HG03196 (cell line): ENCODE measurements at regions not wholly inside any gene's neighbourhood (a gene's known extent, or its start where the extent isn't known, plus 50 kb on each side); places are given as distances from the start of the nearest gene placed in this dataset.

Experiments used
- ATAC-seq: cut with Tn5 transposase; IDR thresholded peaks from one replicate; pipeline ENCODE4 v1.9.1; 2021; ENCODE audit not compliant: unreplicated experiment

- no peak for ATAC-seq
Observed at GRCh38 chr20:60869087-60869486, 383.0 kb upstream of the CDH4 start.

GRCh38 chr20:60869625-60870024 is 382.4 kb upstream of the CDH4 start:
- no peak for ATAC-seq

GRCh38 chr20:60870040-60870439 is 382.0 kb upstream of the CDH4 start:
- no peak for ATAC-seq

GRCh38 chr20:60872224-60872623 is 379.8 kb upstream of the CDH4 start:
- ATAC-seq, result no peak

GRCh38 chr20:60877071-60877857 is 374.8 kb upstream of the CDH4 start:
- no peak for ATAC-seq

- no peak for ATAC-seq
Observed at GRCh38 chr20:60882836-60883235, 369.2 kb upstream of the CDH4 start.

GRCh38 chr20:60883496-60883895 is 368.6 kb upstream of the CDH4 start:
- no peak for ATAC-seq

GRCh38 chr20:60884277-60884676 is 367.8 kb upstream of the CDH4 start:
- no peak for ATAC-seq

GRCh38 chr20:60888771-60889170 is 363.3 kb upstream of the CDH4 start:
- no peak for ATAC-seq

GRCh38 chr20:60892095-60892813 is 359.8 kb upstream of the CDH4 start:
- ATAC-seq, result no peak

- no peak for ATAC-seq
Observed at GRCh38 chr20:60894091-60894490, 358.0 kb upstream of the CDH4 start.

GRCh38 chr20:60895363-60896079 is 356.5 kb upstream of the CDH4 start:
- no peak for ATAC-seq

- no peak for ATAC-seq
Observed at GRCh38 chr20:60897976-60898375, 354.1 kb upstream of the CDH4 start.

- ATAC-seq, result no peak
Observed at GRCh38 chr20:60899320-60899719, 352.7 kb upstream of the CDH4 start.

GRCh38 chr20:60900618-60901017 is 351.4 kb upstream of the CDH4 start:
- no peak for ATAC-seq

GRCh38 chr20:60901831-60902230 is 350.2 kb upstream of the CDH4 start:
- no peak for ATAC-seq

- ATAC-seq, result no peak
Observed at GRCh38 chr20:60903325-60903971, 348.6 kb upstream of the CDH4 start.

- ATAC-seq, result no peak
Observed at GRCh38 chr20:60904730-60905129, 347.3 kb upstream of the CDH4 start.

GRCh38 chr20:60905919-60906318 is 346.1 kb upstream of the CDH4 start:
- no peak for ATAC-seq

GRCh38 chr20:60906555-60906954 is 345.5 kb upstream of the CDH4 start:
- no peak for ATAC-seq

GRCh38 chr20:60913298-60913697 is 338.8 kb upstream of the CDH4 start:
- no peak for ATAC-seq
